ENCODE measurements at regions not wholly inside any gene's neighbourhood (a gene's known extent, or its start where the extent isn't known, plus 50 kb on each side); places are given as distances from the start of the nearest gene placed in this dataset.

GRCh38 chr4:156591679-156592078 is 379.9 kb downstream of the PDGFC start:
- Mint-ChIP-seq H3K27ac (no peak overlapping the region), H3K27me3 (ENCODE audit: low read depth) (no peaks in the 10 kb centered on the region), H3K36me3 (ENCODE audit: low read depth) (no peaks in the 10 kb centered on the region), H3K4me3 (no peak overlapping the region), H3K9me3 (no peaks in the 10 kb centered on the region), H3K4me1 (peaks cover 40% of the 10 kb centered on the region)
- TF ChIP-seq, protein P1, sequence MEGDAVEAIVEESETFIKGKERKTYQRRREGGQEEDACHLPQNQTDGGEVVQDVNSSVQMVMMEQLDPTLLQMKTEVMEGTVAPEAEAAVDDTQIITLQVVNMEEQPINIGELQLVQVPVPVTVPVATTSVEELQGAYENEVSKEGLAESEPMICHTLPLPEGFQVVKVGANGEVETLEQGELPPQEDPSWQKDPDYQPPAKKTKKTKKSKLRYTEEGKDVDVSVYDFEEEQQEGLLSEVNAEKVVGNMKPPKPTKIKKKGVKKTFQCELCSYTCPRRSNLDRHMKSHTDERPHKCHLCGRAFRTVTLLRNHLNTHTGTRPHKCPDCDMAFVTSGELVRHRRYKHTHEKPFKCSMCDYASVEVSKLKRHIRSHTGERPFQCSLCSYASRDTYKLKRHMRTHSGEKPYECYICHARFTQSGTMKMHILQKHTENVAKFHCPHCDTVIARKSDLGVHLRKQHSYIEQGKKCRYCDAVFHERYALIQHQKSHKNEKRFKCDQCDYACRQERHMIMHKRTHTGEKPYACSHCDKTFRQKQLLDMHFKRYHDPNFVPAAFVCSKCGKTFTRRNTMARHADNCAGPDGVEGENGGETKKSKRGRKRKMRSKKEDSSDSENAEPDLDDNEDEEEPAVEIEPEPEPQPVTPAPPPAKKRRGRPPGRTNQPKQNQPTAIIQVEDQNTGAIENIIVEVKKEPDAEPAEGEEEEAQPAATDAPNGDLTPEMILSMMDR (IDR thresholded peaks at IDR 0.05; ENCODE audit: unreplicated experiment in 3 of 3): no peak

DNA sequence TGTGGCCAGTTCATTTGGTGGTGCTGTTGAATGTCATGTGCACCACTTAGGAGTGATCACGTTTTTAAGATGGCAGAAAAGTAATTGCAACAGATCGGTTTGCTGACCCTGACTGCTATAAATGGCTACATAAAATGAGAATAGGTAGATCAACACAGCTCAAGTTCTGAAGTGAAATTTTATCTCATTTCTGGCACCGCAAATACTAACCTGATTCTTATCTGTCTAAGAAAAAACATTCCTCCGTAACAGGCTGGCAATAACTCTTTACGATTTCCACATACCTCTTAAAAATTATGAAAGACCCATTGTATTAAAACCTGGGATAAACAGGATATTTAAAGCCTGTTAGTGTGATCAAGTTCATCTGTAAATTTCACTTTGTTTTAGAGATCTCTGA is 387.5 kb downstream of the PDGFC start:
- TF ChIP-seq, protein P1 (IDR thresholded peaks at IDR 0.05; ENCODE audit: unreplicated experiment in 3 of 3): no peak
- Mint-ChIP-seq H3K4me1 (peaks cover 32% of the 10 kb centered on the region), H3K27me3 (ENCODE audit: low read depth) (no peaks in the 10 kb centered on the region), H3K4me3 (no peak overlapping the region), H3K36me3 (ENCODE audit: low read depth) (no peaks in the 10 kb centered on the region), H3K9me3 (no peaks in the 10 kb centered on the region), H3K27ac (peak overlapping the region in 2 of 3 experiments; percentile 55 to 63)

- Mint-ChIP-seq H3K4me1 (peaks cover 29% of the 10 kb centered on the region), H3K27ac (peak overlapping the region; percentile 40 to 63 (median 55)), H3K36me3 (ENCODE audit: low read depth) (no peaks in the 10 kb centered on the region), H3K27me3 (ENCODE audit: low read depth) (no peaks in the 10 kb centered on the region), H3K9me3 (no peaks in the 10 kb centered on the region), H3K4me3 (no peak overlapping the region)
- TF ChIP-seq, protein P1 (IDR thresholded peaks at IDR 0.05; ENCODE audit: unreplicated experiment in 3 of 3): no peak
Observed at GRCh38 chr4:156583265-156583664, 388.3 kb downstream of the PDGFC start.

DNA sequence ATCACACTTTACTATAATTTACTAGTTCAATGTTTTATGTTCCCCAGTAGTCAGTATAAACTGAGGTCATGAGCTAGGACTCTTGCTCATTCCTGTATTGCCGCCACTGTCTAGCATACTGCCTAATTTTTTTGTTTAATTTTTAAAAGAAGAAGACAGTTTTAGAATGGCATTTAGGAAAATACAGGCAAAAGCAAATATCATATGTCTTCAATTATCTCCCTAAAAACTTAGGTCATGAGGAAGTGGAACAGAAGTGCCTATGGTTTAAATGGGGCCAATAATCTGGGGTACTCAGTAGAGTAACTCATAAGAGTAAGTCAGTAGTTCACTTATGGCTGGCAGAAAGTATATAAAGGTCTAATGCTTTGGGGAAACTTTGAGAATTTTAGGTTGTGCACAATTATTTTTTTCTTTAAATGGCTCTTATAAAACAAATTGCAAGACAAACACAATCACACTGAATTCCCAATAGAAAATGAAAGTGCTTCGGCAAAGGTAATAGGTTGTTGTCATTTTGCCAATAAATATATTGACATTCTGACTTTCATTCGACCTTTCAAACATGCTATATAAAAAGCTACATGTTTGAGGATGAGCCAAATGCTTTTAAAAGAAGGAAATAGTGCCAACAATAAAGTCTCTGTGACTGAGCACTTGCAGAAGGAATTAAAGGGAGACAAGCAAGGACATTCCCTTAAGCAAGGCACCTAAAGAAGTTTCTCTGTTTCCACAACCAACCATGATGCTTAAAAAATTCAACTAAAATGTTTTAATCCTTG is 390.1 kb downstream of the PDGFC start:
- peak overlapping the region; percentile 0 to 22 (median 21) for H3K27ac Mint-ChIP-seq
- no peaks in the 10 kb centered on the region for H3K9me3 Mint-ChIP-seq
- H3K27me3 Mint-ChIP-seq (ENCODE audit: low read depth): no peaks in the 10 kb centered on the region
- peaks cover 27% of the 10 kb centered on the region for H3K4me1 Mint-ChIP-seq
- H3K36me3 Mint-ChIP-seq (ENCODE audit: low read depth): no peaks in the 10 kb centered on the region
- TF ChIP-seq, protein P1 (IDR thresholded peaks at IDR 0.05; ENCODE audit: unreplicated experiment in 3 of 3): no peak
- H3K4me3 Mint-ChIP-seq: no peak overlapping the region

GRCh38 chr4:156578713-156579112 is 392.9 kb downstream of the PDGFC start:
- Mint-ChIP-seq H3K27me3 (ENCODE audit: low read depth) (no peaks in the 10 kb centered on the region), H3K4me3 (no peak overlapping the region), H3K9me3 (no peaks in the 10 kb centered on the region), H3K4me1 (peaks cover 27% of the 10 kb centered on the region), H3K27ac (no peak overlapping the region), H3K36me3 (ENCODE audit: low read depth) (no peaks in the 10 kb centered on the region)
- TF ChIP-seq, protein P1 (IDR thresholded peaks at IDR 0.05; ENCODE audit: unreplicated experiment in 3 of 3): no peak

DNA sequence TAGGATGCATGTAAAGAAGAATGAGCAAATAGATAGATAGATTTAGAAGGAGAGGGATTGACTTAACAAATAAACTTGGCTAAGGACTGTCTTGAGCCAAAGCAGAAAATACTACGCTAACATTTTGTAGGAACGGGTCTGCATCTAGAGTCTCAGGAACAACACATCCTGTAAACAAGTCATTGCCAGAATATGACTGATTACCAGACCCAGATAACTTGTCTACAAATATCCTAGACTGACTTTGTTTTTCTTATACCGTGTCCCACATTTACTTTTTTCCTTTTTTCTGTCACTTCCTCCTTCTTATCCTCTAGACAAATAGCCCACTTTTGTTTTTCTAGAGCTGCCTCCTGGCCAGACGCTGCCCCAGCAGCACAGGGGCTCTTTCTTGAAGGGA is 393.6 kb downstream of the PDGFC start:
- Mint-ChIP-seq H3K4me3 (no peak overlapping the region), H3K9me3 (no peaks in the 10 kb centered on the region), H3K4me1 (peaks cover 20% of the 10 kb centered on the region), H3K36me3 (ENCODE audit: low read depth) (no peaks in the 10 kb centered on the region), H3K27ac (no peak overlapping the region), H3K27me3 (ENCODE audit: low read depth) (no peaks in the 10 kb centered on the region)
- TF ChIP-seq, protein P1 (IDR thresholded peaks at IDR 0.05; ENCODE audit: unreplicated experiment in 3 of 3): no peak

Data from nephron (organoid).